DND-41 (cell line): ENCODE measurements at regions not wholly inside any gene's neighbourhood (a gene's known extent, or its start where the extent isn't known, plus 50 kb on each side); places are given as distances from the start of the nearest gene placed in this dataset.

Experiments used
- EZH2 ChIP-seq: IDR thresholded peaks from 3 replicates; pipeline ENCODE4 v1.6.1; 2012; ENCODE audit warnings: borderline replicate concordance, low read depth, mild to moderate bottlenecking, moderate library complexity, low read length, inconsistent platforms; ENCODE audit not compliant: severe bottlenecking
- TF ChIP-seq, protein P1 (sequence below): IDR thresholded peaks from 2 replicates; pipeline ENCODE4 v1.5.1; 2012; ENCODE audit warnings: borderline replicate concordance, low read length, moderate library complexity, mild to moderate bottlenecking; ENCODE audit not compliant: poor library complexity, severe bottlenecking; ENCODE audit errors: extremely low read depth

DNA sequence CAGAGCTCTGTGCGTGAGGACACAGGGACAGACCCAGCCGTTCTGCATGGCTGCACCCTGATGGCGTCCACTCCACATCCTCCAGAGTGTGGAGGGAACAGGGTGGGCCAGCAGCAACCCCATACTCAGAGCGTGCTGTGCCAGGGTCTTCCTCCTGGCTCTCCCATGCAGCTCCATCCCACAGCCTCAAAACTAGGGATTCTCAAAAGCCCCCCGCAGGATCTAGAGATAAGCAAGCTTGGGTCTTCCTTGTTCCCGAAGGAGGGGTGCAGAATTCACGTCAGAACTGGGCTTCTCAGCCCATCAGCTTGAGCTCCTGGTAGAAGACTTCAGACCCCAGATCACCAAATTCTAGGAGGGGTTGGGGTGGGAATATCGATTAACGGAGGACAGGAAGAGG is 858.8 kb downstream of the TBC1D22A start:
- TF ChIP-seq, protein P1, sequence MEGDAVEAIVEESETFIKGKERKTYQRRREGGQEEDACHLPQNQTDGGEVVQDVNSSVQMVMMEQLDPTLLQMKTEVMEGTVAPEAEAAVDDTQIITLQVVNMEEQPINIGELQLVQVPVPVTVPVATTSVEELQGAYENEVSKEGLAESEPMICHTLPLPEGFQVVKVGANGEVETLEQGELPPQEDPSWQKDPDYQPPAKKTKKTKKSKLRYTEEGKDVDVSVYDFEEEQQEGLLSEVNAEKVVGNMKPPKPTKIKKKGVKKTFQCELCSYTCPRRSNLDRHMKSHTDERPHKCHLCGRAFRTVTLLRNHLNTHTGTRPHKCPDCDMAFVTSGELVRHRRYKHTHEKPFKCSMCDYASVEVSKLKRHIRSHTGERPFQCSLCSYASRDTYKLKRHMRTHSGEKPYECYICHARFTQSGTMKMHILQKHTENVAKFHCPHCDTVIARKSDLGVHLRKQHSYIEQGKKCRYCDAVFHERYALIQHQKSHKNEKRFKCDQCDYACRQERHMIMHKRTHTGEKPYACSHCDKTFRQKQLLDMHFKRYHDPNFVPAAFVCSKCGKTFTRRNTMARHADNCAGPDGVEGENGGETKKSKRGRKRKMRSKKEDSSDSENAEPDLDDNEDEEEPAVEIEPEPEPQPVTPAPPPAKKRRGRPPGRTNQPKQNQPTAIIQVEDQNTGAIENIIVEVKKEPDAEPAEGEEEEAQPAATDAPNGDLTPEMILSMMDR = no peak
- no peak for TF ChIP-seq EZH2
